Esophagus (tissue), 2 donors: ENCODE measurements at regions not wholly inside any gene's neighbourhood (a gene's known extent, or its start where the extent isn't known, plus 50 kb on each side); places are given as distances from the start of the nearest gene placed in this dataset.

Source experiments
- H3K27ac ChIP-seq, 2 donors: one replicate each; pipeline ENCODE4 v1.5.1; 2013; ENCODE audit warnings: low read depth in 2 of 2, mild to moderate bottlenecking in 2 of 2, inconsistent platforms in 1 of 2, low read length in 1 of 2, moderate library complexity in 1 of 2
- H3K27me3 ChIP-seq, 2 donors: one replicate each; pipeline ENCODE4 v1.6.1; 2013; ENCODE audit warnings: low read length in 2 of 2, control low read depth in 1 of 2, mild to moderate bottlenecking in 1 of 2; ENCODE audit not compliant: insufficient read depth in 2 of 2, control insufficient read depth in 1 of 2
- H3K36me3 ChIP-seq, 2 donors: one replicate each; pipeline ENCODE4 v1.6.1; 2013; ENCODE audit warnings: low read length in 1 of 2; ENCODE audit not compliant: control insufficient read depth in 2 of 2, insufficient read depth in 2 of 2
- H3K4me1 ChIP-seq, 2 donors: one replicate each; pipeline ENCODE4 v1.6.1; 2013; ENCODE audit warnings: low read length in 1 of 2; ENCODE audit not compliant: control insufficient read depth in 2 of 2, insufficient read depth in 2 of 2
- H3K4me3 ChIP-seq, 2 donors: one replicate each; pipeline ENCODE4 v1.5.1; 2013; ENCODE audit warnings: low read length in 2 of 2, mild to moderate bottlenecking in 2 of 2, low read depth in 1 of 2, moderate library complexity in 1 of 2
- H3K9me3 ChIP-seq, 2 donors: one replicate each; pipeline ENCODE4 v1.6.1; 2013; ENCODE audit warnings: mild to moderate bottlenecking in 2 of 2, low read depth in 1 of 2, low read length in 1 of 2, moderate library complexity in 1 of 2; ENCODE audit not compliant: control insufficient read depth in 2 of 2, insufficient read depth in 1 of 2
- WGBS, 2 donors: extraction: QIAGEN DNeasy Blood & Tissue Kit; methylation state at CpG; one replicate each; pipeline ENCODE4 v1.1.7; 2013; 5-methylcytosine and 5-hydroxymethylcytosine counted together
- donor health status: healthy with polysubstance abuse.
- donor health status: Bipolar disorder and iron deficiency.

DNA sequence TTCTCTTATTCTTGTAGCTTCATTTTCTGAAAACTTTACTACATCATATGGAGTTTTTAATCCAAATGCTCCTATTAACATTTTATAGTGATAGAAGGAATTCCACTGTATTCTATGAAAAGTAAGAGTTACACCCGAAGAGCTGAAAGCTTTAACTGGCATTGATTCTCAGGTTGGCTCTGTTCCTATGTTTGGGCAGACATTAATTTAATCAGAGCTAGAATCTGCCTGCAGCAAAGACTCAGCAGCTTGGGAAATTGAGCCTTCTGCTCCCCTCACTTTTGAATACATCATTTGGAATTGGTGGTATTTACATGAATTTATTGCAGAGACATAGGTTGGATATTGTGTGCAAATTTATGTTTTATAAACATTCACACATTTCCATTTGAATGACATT lies 1494.7 kb downstream of the CDH8 start:
- WGBS, 2 donors: 33 to 45% methylated on average over 1 of the region's 1 CpG
- Histone ChIP-seq H3K4me1 (no peaks in the 10 kb centered on the region), H3K36me3 (no peaks in the 10 kb centered on the region), H3K27me3 (no peaks in the 10 kb centered on the region), H3K4me3 (no peak overlapping the region), H3K27ac (no peak overlapping the region), H3K9me3 (peaks cover 0 to 4% of the 10 kb centered on the region in 2 donors)

DNA sequence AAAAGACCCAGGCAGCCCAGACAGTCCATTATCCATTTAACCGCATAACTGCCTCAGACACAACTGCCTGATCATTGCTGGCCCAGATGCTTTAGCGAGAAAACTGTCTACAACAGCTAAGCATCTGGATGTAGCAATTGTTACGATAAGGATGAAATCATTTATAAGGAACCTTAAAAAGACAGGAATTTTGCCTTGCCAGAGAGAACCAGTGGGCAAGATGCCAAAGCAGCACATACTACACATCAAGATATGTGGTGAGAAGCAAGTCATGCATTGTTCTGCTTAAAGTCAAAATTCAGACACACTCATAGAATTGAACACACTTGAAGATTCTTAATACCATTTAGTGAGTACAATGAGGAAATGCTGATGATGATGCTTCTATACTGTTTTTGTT lies 1525.3 kb downstream of the CDH8 start:
- Histone ChIP-seq H3K9me3 (peaks cover 2% of the 10 kb centered on the region in 2 donors), H3K27ac (no peak overlapping the region), H3K27me3 (no peaks in the 10 kb centered on the region), H3K36me3 (no peaks in the 10 kb centered on the region), H3K4me3 (no peak overlapping the region), H3K4me1 (no peaks in the 10 kb centered on the region)
- WGBS, 2 donors: 85 to 93% methylated on average over 3 of the region's 3 CpGs

DNA sequence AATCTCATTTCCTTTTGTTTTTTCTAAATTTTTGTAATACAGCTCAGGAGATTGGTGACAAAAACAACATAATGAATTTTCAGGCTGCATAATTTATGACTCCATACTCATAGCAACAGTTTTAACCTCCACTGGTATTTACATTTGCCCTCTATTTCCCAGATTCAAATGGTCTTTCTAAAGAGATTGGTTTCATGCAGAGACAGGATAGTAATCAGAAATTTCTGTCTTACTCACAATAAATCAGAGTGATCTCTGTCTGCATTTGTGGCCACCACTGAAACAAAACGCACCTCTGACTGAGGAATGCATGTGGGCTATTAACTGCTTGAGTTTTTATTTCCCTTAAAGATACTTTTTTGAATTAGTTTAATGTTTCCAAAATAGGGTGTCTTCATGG lies 1526.0 kb downstream of the CDH8 start:
- Histone ChIP-seq H3K27me3 (no peaks in the 10 kb centered on the region), H3K27ac (no peak overlapping the region), H3K9me3 (no peaks in the 10 kb centered on the region), H3K4me3 (no peak overlapping the region), H3K36me3 (no peaks in the 10 kb centered on the region), H3K4me1 (no peaks in the 10 kb centered on the region)
- 64 to 69% methylated on average over 1 of the region's 1 CpG for WGBS, 2 donors

DNA sequence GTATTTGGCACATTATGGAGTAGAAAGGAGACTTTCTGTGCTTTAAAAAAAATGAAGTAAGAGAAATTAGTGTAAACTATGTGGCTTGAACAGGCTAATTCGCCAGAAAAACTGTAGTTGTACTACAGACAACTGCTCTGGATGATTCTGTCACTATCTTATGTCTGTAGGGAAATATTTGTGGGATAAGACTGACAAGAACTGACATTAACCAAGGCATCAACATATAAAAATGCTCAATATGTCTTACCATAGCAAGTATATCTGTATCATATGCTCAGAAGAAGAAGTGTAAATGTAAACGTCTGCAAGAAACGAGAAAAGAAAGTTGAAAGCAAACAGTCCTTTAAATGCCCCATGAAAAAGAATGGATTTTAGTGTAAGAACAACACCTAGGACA lies 1545.0 kb downstream of the CDH8 start:
- Histone ChIP-seq H3K36me3 (no peaks in the 10 kb centered on the region), H3K4me1 (no peaks in the 10 kb centered on the region), H3K27ac (no peak overlapping the region), H3K9me3 (no peaks in the 10 kb centered on the region), H3K27me3 (no peaks in the 10 kb centered on the region), H3K4me3 (no peak overlapping the region)
- WGBS, 2 donors: 54 to 64% methylated on average over 3 of the region's 3 CpGs

DNA sequence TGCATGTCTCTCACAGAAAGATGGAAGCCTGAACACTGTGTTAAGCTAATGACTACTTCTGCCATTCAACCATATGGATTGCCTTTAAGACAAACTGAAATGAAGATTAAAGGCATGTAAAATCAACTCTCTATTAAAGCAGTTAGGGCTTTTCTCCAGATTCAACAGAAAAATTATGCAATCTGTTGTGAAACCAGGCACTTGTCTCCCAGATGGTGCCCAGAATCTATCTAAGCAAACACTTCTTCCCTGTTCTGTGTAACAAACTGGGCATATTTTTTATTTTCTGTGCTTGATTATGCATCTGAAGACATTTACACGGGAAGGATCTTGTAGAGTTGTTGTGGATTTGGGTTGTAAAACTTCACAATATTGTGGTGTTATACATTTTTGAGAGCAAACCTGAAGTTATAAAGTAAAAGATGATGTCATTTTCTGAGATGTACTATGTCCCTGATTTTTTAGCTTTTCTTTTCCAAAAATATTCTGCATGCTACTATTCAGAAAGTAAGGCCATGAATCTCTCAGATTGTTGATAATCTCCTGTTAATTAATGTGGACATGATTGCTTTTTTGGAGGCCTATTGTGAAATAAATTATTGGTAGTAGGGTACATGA lies 1550.3 kb downstream of the CDH8 start:
- Histone ChIP-seq H3K36me3 (no peaks in the 10 kb centered on the region), H3K27ac (no peak overlapping the region), H3K9me3 (no peaks in the 10 kb centered on the region), H3K4me3 (no peak overlapping the region), H3K27me3 (no peaks in the 10 kb centered on the region), H3K4me1 (no peaks in the 10 kb centered on the region)
- 62 to 73% methylated on average over 1 of the region's 1 CpG for WGBS, 2 donors

DNA sequence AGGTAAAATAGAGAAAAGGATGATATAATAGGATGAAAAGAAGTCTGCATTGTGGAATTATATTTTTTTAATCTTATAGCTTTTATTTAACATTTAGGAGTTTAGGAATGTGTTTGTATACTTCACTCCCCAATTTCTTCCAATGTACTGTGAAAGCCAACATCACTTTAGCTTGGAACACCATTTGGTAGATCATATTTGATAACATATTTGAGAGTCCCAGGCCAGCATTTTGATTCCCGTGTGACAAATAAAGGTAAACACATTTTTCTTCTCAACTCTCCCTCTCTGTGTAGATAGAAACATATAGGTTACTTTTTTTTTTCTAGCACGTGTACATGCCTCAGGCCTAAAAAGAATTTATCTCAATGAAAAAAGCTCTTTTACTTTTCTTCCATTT lies 1551.3 kb downstream of the CDH8 start:
- 78 to 79% methylated on average over 2 of the region's 2 CpGs for WGBS, 2 donors
- Histone ChIP-seq H3K9me3 (no peaks in the 10 kb centered on the region), H3K36me3 (no peaks in the 10 kb centered on the region)

DNA sequence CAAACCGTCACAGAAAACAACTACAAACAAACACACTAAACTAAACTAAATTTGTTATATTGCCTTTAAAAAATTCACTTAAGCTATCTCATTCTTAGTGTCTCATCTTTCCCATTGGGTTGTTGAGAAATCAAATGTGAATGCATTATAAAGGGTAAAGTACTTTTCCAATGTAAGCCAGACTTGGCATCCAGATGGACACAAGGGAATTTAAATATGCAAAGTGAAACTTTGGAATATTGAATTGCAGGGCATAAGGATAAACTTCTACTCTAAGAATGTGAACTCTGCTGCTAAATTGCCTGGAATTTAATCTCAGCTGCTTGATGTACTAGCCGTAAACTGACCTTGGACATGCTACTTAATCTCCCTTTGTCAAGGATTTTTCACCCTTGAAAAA lies 1554.6 kb downstream of the CDH8 start:
- Histone ChIP-seq H3K4me3 (no peak overlapping the region), H3K27me3 (no peaks in the 10 kb centered on the region), H3K4me1 (no peaks in the 10 kb centered on the region), H3K27ac (no peak overlapping the region), H3K9me3 (no peaks in the 10 kb centered on the region), H3K36me3 (no peaks in the 10 kb centered on the region)
- 70 to 75% methylated on average over 2 of the region's 2 CpGs for WGBS, 2 donors

More for the DNA sequence above, 1551.3 kb downstream of the CDH8 start:
- H3K27ac ChIP-seq: no peak overlapping the region
- no peaks in the 10 kb centered on the region for H3K4me1 ChIP-seq
- H3K4me3 ChIP-seq: no peak overlapping the region
- no peaks in the 10 kb centered on the region for H3K27me3 ChIP-seq

- no peaks in the 10 kb centered on the region for H3K9me3 ChIP-seq
- no peaks in the 10 kb centered on the region for H3K4me1 ChIP-seq
- H3K4me3 ChIP-seq: no peak overlapping the region
- no peaks in the 10 kb centered on the region for H3K36me3 ChIP-seq
- 82 to 91% methylated on average over 1 of the region's 1 CpG for WGBS, 2 donors
- H3K27ac ChIP-seq: no peak overlapping the region
- no peaks in the 10 kb centered on the region for H3K27me3 ChIP-seq
Measured at GRCh38 chr16:60478810-60479209, 1557.4 kb downstream of the CDH8 start.

DNA sequence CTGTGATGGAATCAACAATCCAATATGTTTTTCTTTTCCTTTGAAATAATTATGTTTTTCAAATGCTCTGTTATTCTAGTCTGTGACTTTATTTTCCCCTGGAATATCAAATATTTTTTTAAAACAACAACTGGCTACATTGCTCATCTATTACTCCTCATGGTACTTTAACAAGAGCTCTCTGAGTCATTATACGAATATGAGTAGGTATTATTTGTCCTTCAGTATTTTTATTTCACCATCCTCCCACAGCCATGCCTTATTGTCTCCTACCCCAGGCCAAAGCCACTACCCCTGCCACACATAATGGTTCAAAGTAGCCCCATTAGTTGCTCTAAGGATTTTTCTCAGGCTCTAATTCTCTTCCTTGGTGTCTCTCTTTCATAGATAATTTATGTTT lies 1572.3 kb downstream of the CDH8 start:
- Histone ChIP-seq H3K9me3 (no peaks in the 10 kb centered on the region), H3K27ac (no peak overlapping the region), H3K4me3 (no peak overlapping the region), H3K4me1 (no peaks in the 10 kb centered on the region), H3K36me3 (no peaks in the 10 kb centered on the region), H3K27me3 (no peaks in the 10 kb centered on the region)
- WGBS, 2 donors: 67 to 87% methylated on average over 1 of the region's 1 CpG

DNA sequence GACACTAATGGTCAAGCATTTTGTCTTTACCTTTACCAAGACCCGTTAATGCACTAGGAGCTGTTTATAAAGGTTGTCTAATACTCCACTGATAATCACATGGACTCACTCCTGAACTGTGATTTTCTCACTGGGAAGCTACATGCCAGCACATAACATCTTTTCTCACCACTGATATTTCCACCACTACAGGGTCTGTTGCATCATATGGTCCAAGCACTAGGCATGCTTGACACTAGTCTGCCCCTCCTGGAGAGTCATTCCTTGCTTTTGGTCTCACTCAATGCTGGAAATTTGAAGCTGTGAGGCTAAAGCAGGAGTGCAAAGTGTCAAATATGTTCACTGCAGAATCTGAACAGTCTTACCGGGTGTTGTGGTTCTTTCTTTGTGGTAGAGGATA lies 1576.8 kb downstream of the CDH8 start:
- H3K9me3 ChIP-seq: no peaks in the 10 kb centered on the region
- H3K27me3 ChIP-seq: no peaks in the 10 kb centered on the region
- WGBS, 2 donors: 77 to 78% methylated on average over 2 of the region's 2 CpGs
- H3K36me3 ChIP-seq: no peaks in the 10 kb centered on the region
- no peak overlapping the region for H3K27ac ChIP-seq
- H3K4me1 ChIP-seq: no peaks in the 10 kb centered on the region
- no peak overlapping the region for H3K4me3 ChIP-seq
